Stimulated activated CD8-positive, alpha-beta memory T cell treated with anti-CD3 and anti-CD28 coated beads, Interleukin-4, amount 100 ng/mL, for 48 hours (primary cell): ENCODE measurements at regions not wholly inside any gene's neighbourhood (a gene's known extent, or its start where the extent isn't known, plus 50 kb on each side); places are given as distances from the start of the nearest gene placed in this dataset.

ENCODE experiments used
- DNase-seq: peaks from one replicate; pipeline ENCODE4 v3.0.0-alpha.2; 2020

- no peak for DNase-seq
Observed at GRCh38 chr4:151922306-151922705, 161.5 kb upstream of the GATB start.

GRCh38 chr4:151921811-151922210 is 161.0 kb upstream of the GATB start:
- DNase-seq: no peak

GRCh38 chr4:151921386-151921785 is 160.6 kb upstream of the GATB start:
- DNase-seq: no peak

GRCh38 chr4:151917145-151917734 is 156.4 kb upstream of the GATB start:
- DNase-seq: no peak

GRCh38 chr4:151912632-151913031 is 151.8 kb upstream of the GATB start:
- DNase-seq: no peak

GRCh38 chr4:151911970-151912369 is 151.2 kb upstream of the GATB start:
- DNase-seq: no peak

GRCh38 chr4:151908734-151909497 is 148.1 kb upstream of the GATB start:
- no peak for DNase-seq

- DNase-seq: no peak
Observed at GRCh38 chr4:151908201-151908600, 147.4 kb upstream of the GATB start.

GRCh38 chr4:151906438-151906837 is 145.6 kb upstream of the GATB start:
- no peak for DNase-seq

GRCh38 chr4:151905197-151905596 is 144.4 kb upstream of the GATB start:
- no peak for DNase-seq

GRCh38 chr4:151901631-151902030 is 140.8 kb upstream of the GATB start:
- no peak for DNase-seq

- no peak for DNase-seq
Observed at GRCh38 chr4:151896880-151897279, 136.1 kb upstream of the GATB start.

GRCh38 chr4:151895671-151896070 is 134.9 kb upstream of the GATB start:
- DNase-seq: no peak

- no peak for DNase-seq
Observed at GRCh38 chr4:151894246-151894645, 133.4 kb upstream of the GATB start.

GRCh38 chr4:151888367-151888866 is 127.6 kb upstream of the GATB start:
- DNase-seq: no peak

GRCh38 chr4:151887816-151888180 is 127.0 kb upstream of the GATB start:
- no peak for DNase-seq

GRCh38 chr4:151887031-151887815 is 126.4 kb upstream of the GATB start:
- DNase-seq: no peak

- no peak for DNase-seq
Observed at GRCh38 chr4:151885123-151885522, 124.3 kb upstream of the GATB start.

- DNase-seq: no peak
Observed at GRCh38 chr4:151883747-151884146, 122.9 kb upstream of the GATB start.

- no peak for DNase-seq
Observed at GRCh38 chr4:151882072-151882803, 121.4 kb upstream of the GATB start.

GRCh38 chr4:151879705-151880445 is 119.1 kb upstream of the GATB start:
- DNase-seq: no peak

- no peak for DNase-seq
Observed at GRCh38 chr4:151876381-151876988, 115.7 kb upstream of the GATB start.
